Endodermal cell (in vitro differentiated cells): ENCODE measurements at regions not wholly inside any gene's neighbourhood (a gene's known extent, or its start where the extent isn't known, plus 50 kb on each side); places are given as distances from the start of the nearest gene placed in this dataset.

ENCODE experiments used
- DNase-seq: peaks from one replicate; pipeline ENCODE4 v3.0.0-alpha.2; 2017
- H3K27ac ChIP-seq: 2 replicates; pipeline ENCODE4 v1.5.1; 2013; ENCODE audit warnings: mild to moderate bottlenecking, low read depth, low read length, moderate library complexity
- H3K27me3 ChIP-seq: 2 replicates; pipeline ENCODE4 v1.6.1; 2013; ENCODE audit warnings: mild to moderate bottlenecking, low read length, moderate library complexity; ENCODE audit not compliant: insufficient read depth, control insufficient read depth, poor library complexity, severe bottlenecking
- H3K36me3 ChIP-seq: 2 replicates; pipeline ENCODE4 v1.7.0; 2013; ENCODE audit warnings: mild to moderate bottlenecking, low read length, moderate library complexity; ENCODE audit not compliant: control insufficient read depth, insufficient read depth
- H3K4me1 ChIP-seq: one replicate; pipeline ENCODE4 v1.7.0; 2013; ENCODE audit warnings: low read length; ENCODE audit not compliant: control insufficient read depth, insufficient read depth
- H3K4me3 ChIP-seq: 2 replicates; pipeline ENCODE4 v1.5.1; 2013; ENCODE audit warnings: mild to moderate bottlenecking, low read length, moderate library complexity
- H3K9ac ChIP-seq: 2 replicates; pipeline ENCODE4 v1.6.1; 2013; ENCODE audit warnings: mild to moderate bottlenecking, low read length, moderate library complexity; ENCODE audit not compliant: poor library complexity, severe bottlenecking; ENCODE audit errors: extremely low read depth
- H3K9me3 ChIP-seq: 2 replicates; pipeline ENCODE4 v1.6.1; 2013; ENCODE audit warnings: mild to moderate bottlenecking, low read length, moderate library complexity; ENCODE audit not compliant: control insufficient read depth
- H3K27ac Mint-ChIP-seq: 2 replicates; pipeline ENCODE4 v1.8.0; 2020; ENCODE audit warnings: mixed read lengths
- H3K27me3 Mint-ChIP-seq: 2 replicates; pipeline ENCODE4 v1.8.0; 2021; ENCODE audit warnings: mild to moderate bottlenecking, mixed read lengths; ENCODE audit not compliant: insufficient read depth
- H3K36me3 Mint-ChIP-seq: 2 replicates; pipeline ENCODE4 v1.8.0; 2020; ENCODE audit warnings: low read depth, mixed read lengths
- H3K4me1 Mint-ChIP-seq: 2 replicates; pipeline ENCODE4 v1.8.0; 2020; ENCODE audit warnings: mixed read lengths
- H3K4me3 Mint-ChIP-seq: 2 replicates; pipeline ENCODE4 v1.8.0; 2020; ENCODE audit warnings: mild to moderate bottlenecking, moderate library complexity, mixed read lengths
- H3K9me3 Mint-ChIP-seq: 2 replicates; pipeline ENCODE4 v1.8.0; 2020; ENCODE audit warnings: mild to moderate bottlenecking, mixed read lengths
- WGBS, 2 experiments: methylation state at CpG; one replicate each; pipeline versions ENCODE4 v1.1.5 to v1.1.7; 2013; ENCODE audit warnings: missing lambda C conversion rate in 2 of 2, mixed read lengths in 1 of 2; ENCODE audit not compliant: insufficient coverage in 1 of 2, insufficient read length in 1 of 2; 5-methylcytosine and 5-hydroxymethylcytosine counted together
- TF ChIP-seq, protein P1 (sequence below): fragments of 200-600 bp; sonication (generic); conservative IDR thresholded peaks from 2 replicates; pipeline ENCODE4 v1.5.0; 2021; ENCODE audit warnings: antibody characterized with exemption, mild to moderate bottlenecking

DNA sequence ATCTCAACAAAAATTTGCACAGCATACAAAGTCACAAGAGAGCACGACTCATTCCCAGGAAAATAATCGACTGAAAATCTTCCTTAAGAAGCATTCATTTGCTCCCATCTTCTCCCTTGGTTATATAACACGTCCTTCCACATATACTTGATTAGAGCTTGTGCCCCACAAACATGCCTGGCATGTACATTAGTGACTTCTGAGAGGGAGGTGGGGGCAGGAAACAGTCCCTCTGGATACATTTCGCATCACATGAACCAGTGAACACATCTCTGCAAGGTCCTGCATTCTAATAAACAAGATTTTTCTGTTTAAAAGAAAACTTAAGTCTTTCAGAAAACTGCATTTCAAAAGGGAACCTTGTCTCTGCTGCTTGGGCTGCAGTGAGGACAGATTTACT is 54.1 kb upstream of the IGLL5 start:
- 80 to 84% methylated on average over 3 to 4 of the region's 4 CpGs for WGBS, 2 experiments
- peaks cover 70% of the 10 kb centered on the region for H3K27me3 Mint-ChIP-seq
- TF ChIP-seq, protein P1, sequence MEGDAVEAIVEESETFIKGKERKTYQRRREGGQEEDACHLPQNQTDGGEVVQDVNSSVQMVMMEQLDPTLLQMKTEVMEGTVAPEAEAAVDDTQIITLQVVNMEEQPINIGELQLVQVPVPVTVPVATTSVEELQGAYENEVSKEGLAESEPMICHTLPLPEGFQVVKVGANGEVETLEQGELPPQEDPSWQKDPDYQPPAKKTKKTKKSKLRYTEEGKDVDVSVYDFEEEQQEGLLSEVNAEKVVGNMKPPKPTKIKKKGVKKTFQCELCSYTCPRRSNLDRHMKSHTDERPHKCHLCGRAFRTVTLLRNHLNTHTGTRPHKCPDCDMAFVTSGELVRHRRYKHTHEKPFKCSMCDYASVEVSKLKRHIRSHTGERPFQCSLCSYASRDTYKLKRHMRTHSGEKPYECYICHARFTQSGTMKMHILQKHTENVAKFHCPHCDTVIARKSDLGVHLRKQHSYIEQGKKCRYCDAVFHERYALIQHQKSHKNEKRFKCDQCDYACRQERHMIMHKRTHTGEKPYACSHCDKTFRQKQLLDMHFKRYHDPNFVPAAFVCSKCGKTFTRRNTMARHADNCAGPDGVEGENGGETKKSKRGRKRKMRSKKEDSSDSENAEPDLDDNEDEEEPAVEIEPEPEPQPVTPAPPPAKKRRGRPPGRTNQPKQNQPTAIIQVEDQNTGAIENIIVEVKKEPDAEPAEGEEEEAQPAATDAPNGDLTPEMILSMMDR: no peak

DNA sequence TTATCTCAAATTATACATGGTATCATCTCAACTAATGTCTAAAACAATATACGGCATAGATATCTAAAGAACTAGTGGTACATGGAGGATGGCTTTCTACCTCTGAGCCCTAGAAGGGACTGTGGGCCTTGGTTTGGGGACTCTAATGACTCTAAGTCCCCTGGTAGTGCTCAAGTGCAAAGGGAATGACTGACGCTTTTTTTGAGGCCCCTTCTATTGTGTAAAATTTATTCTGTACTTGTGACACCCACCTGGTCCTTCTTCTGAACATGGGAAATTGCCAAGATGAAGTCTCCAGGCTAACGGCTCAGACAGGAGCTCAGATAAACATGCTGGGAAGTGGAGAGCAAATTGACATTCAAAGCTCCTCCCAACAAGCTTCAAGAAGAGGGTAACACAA is 53.4 kb upstream of the IGLL5 start:
- Mint-ChIP-seq H3K4me3 (no peak overlapping the region), H3K9me3 (peaks cover 4% of the 10 kb centered on the region), H3K36me3 (no peaks in the 10 kb centered on the region), H3K27me3 (peaks cover 75% of the 10 kb centered on the region), H3K27ac (no peak overlapping the region), H3K4me1 (no peaks in the 10 kb centered on the region)
- Histone ChIP-seq H3K9ac (no peak overlapping the region), H3K4me3 (no peak overlapping the region), H3K36me3 (no peaks in the 10 kb centered on the region), H3K27ac (no peak overlapping the region), H3K9me3 (peaks cover 6% of the 10 kb centered on the region), H3K27me3 (peaks cover 43% of the 10 kb centered on the region), H3K4me1 (no peaks in the 10 kb centered on the region)
- TF ChIP-seq, protein P1: no peak
- DNase-seq: no peak
- 85 to 88% methylated on average over 3 of the region's 3 CpGs for WGBS, 2 experiments

More for the DNA sequence above, 54.1 kb upstream of the IGLL5 start:
- H3K9me3 ChIP-seq: peaks cover 6% of the 10 kb centered on the region
- H3K9ac ChIP-seq: no peak overlapping the region
- H3K4me3 Mint-ChIP-seq: no peak overlapping the region
- H3K4me3 ChIP-seq: no peak overlapping the region
- H3K9me3 Mint-ChIP-seq: peaks cover 4% of the 10 kb centered on the region
- no peaks in the 10 kb centered on the region for H3K36me3 ChIP-seq
- H3K4me1 Mint-ChIP-seq: no peaks in the 10 kb centered on the region
- DNase-seq: no peak
- peaks cover 46% of the 10 kb centered on the region for H3K27me3 ChIP-seq
- H3K27ac Mint-ChIP-seq: no peak overlapping the region
- H3K36me3 Mint-ChIP-seq: no peaks in the 10 kb centered on the region
- no peaks in the 10 kb centered on the region for H3K4me1 ChIP-seq
- no peak overlapping the region for H3K27ac ChIP-seq

DNA sequence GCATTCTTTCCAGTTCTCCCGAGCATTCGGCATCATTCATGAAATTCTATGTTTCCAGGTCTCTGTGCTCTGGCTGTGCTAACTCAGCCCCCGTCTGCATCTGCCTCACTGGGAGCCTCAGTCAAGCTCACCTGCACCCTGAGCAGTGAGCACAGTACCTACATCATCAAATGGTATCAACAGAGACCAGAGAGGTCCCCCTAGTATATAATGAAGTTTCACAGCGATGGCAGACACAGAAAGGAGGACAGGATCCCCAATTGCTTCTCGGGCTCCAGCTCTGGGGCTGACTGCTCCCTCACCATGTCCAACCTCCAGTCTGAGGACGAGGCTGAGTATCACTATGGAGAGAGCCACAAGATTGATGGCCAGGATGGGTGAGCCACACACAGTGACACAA is 52.8 kb upstream of the IGLL5 start:
- peaks cover 38% of the 10 kb centered on the region for H3K27me3 ChIP-seq
- Mint-ChIP-seq H3K4me1 (no peaks in the 10 kb centered on the region), H3K27ac (no peak overlapping the region), H3K27me3 (peaks cover 73% of the 10 kb centered on the region), H3K9me3 (peaks cover 4% of the 10 kb centered on the region), H3K4me3 (no peak overlapping the region), H3K36me3 (no peaks in the 10 kb centered on the region)
- DNase-seq: no peak
- TF ChIP-seq, protein P1: no peak
- WGBS, 2 experiments: 78 to 89% methylated on average over 6 of the region's 6 CpGs
- H3K36me3 ChIP-seq: no peaks in the 10 kb centered on the region
- H3K27ac ChIP-seq: no peak overlapping the region
- H3K9ac ChIP-seq: no peak overlapping the region
- peaks cover 6% of the 10 kb centered on the region for H3K9me3 ChIP-seq
- no peaks in the 10 kb centered on the region for H3K4me1 ChIP-seq
- H3K4me3 ChIP-seq: no peak overlapping the region
